ENCODE measurements at regions not wholly inside any gene's neighbourhood (a gene's known extent, or its start where the extent isn't known, plus 50 kb on each side); places are given as distances from the start of the nearest gene placed in this dataset.
A peak's percentile ranks its signal among the peaks of the same experiment; 100 is the strongest.

DNA sequence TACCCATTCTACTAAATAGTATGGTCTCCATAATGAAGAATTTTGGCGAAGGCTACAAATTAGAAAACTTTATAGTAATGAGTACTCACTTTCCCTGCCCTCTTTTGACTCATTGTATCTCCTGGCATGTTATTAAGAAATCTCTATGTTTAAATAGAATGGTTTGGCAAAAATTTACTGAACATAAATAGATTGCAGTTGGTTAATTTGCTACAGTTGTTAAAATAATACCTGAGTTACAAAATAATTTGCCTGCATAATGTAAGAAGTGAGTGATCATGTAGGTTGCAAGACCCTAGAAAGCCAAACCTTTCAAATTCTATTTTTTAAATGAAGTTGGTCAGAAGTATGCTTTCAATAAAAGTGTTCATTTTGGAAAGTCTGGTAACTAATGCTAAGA lies 176.8 kb upstream of the AHR start:
- ChIA-PET CTCF (no interaction called here), POLR2A (no interaction called here)
- Mint-ChIP-seq H3K27me3 (peaks cover 4% of the 10 kb centered on the region), H3K4me1 (ENCODE audit: low read depth) (peaks cover 13% of the 10 kb centered on the region), H3K9me3 (no peaks in the 10 kb centered on the region), H3K4me3 (no peak overlapping the region), H3K27ac (no peak overlapping the region), H3K36me3 (ENCODE audit: low read depth) (no peaks in the 10 kb centered on the region)
- Histone ChIP-seq H3K27me3 (ENCODE audit: control insufficient read depth in 1 of 2, insufficient read depth in 2 of 2, low read length in 2 of 2) (no peaks in the 10 kb centered on the region), H3K27ac (ENCODE audit: low read depth in 1 of 2, low read length in 2 of 2) (no peak overlapping the region), H3K36me3 (ENCODE audit: insufficient read depth, low read length) (no peaks in the 10 kb centered on the region), H3K4me3 (ENCODE audit: low read length) (no peak overlapping the region), H3K4me1 (ENCODE audit: insufficient read depth, low read length) (no peaks in the 10 kb centered on the region), H3K9me3 (ENCODE audit: control insufficient read depth in 1 of 2, insufficient read depth in 1 of 2, low read length in 2 of 2) (no peaks in the 10 kb centered on the region)
- TF ChIP-seq, protein P1, sequence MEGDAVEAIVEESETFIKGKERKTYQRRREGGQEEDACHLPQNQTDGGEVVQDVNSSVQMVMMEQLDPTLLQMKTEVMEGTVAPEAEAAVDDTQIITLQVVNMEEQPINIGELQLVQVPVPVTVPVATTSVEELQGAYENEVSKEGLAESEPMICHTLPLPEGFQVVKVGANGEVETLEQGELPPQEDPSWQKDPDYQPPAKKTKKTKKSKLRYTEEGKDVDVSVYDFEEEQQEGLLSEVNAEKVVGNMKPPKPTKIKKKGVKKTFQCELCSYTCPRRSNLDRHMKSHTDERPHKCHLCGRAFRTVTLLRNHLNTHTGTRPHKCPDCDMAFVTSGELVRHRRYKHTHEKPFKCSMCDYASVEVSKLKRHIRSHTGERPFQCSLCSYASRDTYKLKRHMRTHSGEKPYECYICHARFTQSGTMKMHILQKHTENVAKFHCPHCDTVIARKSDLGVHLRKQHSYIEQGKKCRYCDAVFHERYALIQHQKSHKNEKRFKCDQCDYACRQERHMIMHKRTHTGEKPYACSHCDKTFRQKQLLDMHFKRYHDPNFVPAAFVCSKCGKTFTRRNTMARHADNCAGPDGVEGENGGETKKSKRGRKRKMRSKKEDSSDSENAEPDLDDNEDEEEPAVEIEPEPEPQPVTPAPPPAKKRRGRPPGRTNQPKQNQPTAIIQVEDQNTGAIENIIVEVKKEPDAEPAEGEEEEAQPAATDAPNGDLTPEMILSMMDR (IDR thresholded peaks at IDR 0.05): no peak
- ATAC-seq (ENCODE audit: poor library complexity): no peak
- intact Hi-C loops (cut with DNase I, micrococcal nuclease): no loop called here
- DNase-seq: no peak

DNA sequence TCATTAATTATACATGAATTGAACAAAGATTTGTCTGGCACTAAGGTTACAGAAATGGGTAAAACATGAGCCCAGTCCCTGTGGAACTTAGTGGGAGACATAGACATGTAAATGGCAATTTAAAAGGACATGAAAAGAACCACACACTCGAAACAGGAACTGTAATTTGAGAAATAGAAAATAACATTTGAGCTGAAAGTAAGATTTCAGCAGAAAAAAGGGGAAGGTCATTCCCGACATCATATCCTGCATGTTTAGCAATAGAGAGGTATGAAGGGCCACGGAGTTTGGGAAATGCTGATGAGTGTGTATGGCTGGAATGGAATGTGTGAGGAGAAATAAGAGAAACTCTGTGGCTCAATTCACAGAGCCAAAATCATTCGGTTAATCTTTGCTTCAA lies 175.4 kb upstream of the AHR start:
- H3K36me3 ChIP-seq (ENCODE audit: insufficient read depth, low read length): no peaks in the 10 kb centered on the region
- H3K27me3 ChIP-seq (ENCODE audit: control insufficient read depth in 1 of 2, insufficient read depth in 2 of 2, low read length in 2 of 2): no peaks in the 10 kb centered on the region
- H3K9me3 Mint-ChIP-seq: no peaks in the 10 kb centered on the region
- H3K27ac ChIP-seq (ENCODE audit: low read depth in 1 of 2, low read length in 2 of 2): no peak overlapping the region
- DNase-seq (peak in 2 of 14 experiments; percentile 42 to 44), ATAC-seq (ENCODE audit: poor library complexity) (no peak)
- no peak overlapping the region for H3K4me3 Mint-ChIP-seq
- H3K4me1 Mint-ChIP-seq (ENCODE audit: low read depth): peaks cover 13% of the 10 kb centered on the region
- no peak overlapping the region for H3K4me3 ChIP-seq (ENCODE audit: low read length)
- no peak overlapping the region for H3K27ac Mint-ChIP-seq
- ChIA-PET POLR2A (no interaction called here), CTCF (interaction anchor here (1.0 kb wide), 1 partner anchor 118 kb away, joined by 3 read pairs; no protein-coding TSS in a partner anchor)
- H3K4me1 ChIP-seq (ENCODE audit: insufficient read depth, low read length): no peaks in the 10 kb centered on the region
- no peaks in the 10 kb centered on the region for H3K9me3 ChIP-seq (ENCODE audit: control insufficient read depth in 1 of 2, insufficient read depth in 1 of 2, low read length in 2 of 2)
- peaks cover 4% of the 10 kb centered on the region for H3K27me3 Mint-ChIP-seq
- H3K36me3 Mint-ChIP-seq (ENCODE audit: low read depth): no peaks in the 10 kb centered on the region
- intact Hi-C loops (cut with DNase I, micrococcal nuclease): no loop called here
- TF ChIP-seq, protein P1 (IDR thresholded peaks at IDR 0.05): no peak

DNA sequence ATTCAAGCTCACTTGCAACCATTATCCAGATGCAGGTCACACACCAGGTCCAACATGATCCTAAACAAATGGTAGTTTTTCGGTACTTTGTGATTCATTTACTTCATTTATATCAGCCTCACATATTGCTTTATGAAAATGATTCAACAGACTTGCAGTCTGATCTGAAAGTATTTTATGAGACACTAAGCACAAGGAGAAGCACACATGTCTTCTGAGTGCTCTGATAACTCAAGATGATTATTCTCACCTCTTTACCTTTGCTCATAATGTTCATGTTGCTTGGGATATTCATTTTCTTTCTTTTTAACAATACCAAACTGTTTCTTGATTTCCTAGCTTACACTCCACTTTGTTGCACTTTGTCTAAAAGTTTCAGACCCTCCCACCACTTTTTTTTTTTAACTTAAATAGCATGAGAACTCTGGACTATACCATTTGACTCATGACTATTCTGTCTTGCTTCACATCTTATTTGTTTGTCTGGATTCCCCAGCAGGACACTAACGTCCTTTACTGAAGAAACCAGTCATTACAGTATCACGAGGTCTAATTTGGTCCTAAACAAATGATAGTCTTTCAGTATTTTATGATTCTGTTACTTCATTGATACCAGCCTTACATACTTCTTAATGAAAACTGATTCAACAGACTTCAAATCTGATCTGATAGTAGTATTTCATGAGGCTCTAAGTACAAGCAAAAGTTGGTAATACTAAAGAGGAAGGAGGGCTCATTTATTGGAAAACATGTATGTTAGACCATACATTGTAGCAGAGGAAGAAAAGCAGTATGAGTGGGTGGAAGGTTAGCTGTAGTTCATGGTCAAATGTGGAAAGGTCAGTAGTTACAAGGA lies 171.8 kb upstream of the AHR start:
- no peak overlapping the region for H3K27ac Mint-ChIP-seq
- DNase-seq (no peak), ATAC-seq (ENCODE audit: poor library complexity) (no peak)
- peaks cover 8% of the 10 kb centered on the region for H3K4me1 Mint-ChIP-seq (ENCODE audit: low read depth)
- no peaks in the 10 kb centered on the region for H3K9me3 ChIP-seq (ENCODE audit: control insufficient read depth in 1 of 2, insufficient read depth in 1 of 2, low read length in 2 of 2)
- ChIA-PET CTCF (interaction anchor here (1.0 to 1.5 kb wide), 2 partner anchors 10 to 14 kb away, joined by 4 read pairs; no protein-coding TSS in a partner anchor), POLR2A (no interaction called here)
- no peaks in the 10 kb centered on the region for H3K27me3 ChIP-seq (ENCODE audit: control insufficient read depth in 1 of 2, insufficient read depth in 2 of 2, low read length in 2 of 2)
- no peaks in the 10 kb centered on the region for H3K36me3 Mint-ChIP-seq (ENCODE audit: low read depth)
- H3K9me3 Mint-ChIP-seq: no peaks in the 10 kb centered on the region
- H3K4me3 Mint-ChIP-seq: no peak overlapping the region
- intact Hi-C loops (cut with DNase I, micrococcal nuclease): no loop called here
- no peaks in the 10 kb centered on the region for H3K4me1 ChIP-seq (ENCODE audit: insufficient read depth, low read length)
- no peak overlapping the region for H3K27ac ChIP-seq (ENCODE audit: low read depth in 1 of 2, low read length in 2 of 2)
- TF ChIP-seq, protein P1 (IDR thresholded peaks at IDR 0.05): no peak
- no peak overlapping the region for H3K4me3 ChIP-seq (ENCODE audit: low read length)
- no peaks in the 10 kb centered on the region for H3K36me3 ChIP-seq (ENCODE audit: insufficient read depth, low read length)
- no peaks in the 10 kb centered on the region for H3K27me3 Mint-ChIP-seq

Data from CD4-positive, alpha-beta T cell (primary cell).